ENCODE measurements at regions not wholly inside any gene's neighbourhood (a gene's known extent, or its start where the extent isn't known, plus 50 kb on each side); places are given as distances from the start of the nearest gene placed in this dataset.

DNA sequence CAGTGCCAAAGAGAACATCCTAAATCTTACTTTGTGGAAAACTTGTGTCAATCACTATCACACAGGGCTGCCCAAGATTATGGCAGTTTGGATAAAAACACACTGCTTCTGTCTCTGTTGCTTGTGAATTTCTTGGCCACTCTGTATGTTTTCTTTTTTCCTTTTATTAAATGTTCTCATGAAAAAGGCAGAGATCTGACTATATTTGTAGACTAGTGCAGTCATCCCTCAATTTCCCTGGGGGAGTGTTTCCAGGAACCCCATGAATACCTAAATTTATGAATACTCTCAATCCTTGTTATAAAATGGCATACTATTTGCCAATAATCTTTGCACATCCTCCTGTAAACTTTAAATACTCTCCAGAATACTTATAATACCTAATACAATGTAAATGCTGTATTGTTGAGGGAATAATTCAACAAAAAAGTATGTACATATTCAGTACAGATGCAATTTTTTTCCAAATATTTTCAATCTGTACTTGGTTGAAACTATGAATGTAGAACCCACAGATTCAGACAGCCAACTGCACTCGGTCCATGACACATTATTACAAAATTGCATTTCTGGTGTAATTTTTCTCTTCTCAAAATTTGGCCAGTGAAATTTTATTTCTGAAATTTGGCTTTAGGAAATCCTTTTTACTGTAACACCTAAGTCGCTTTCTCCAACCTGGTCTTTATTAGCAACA, 391.9 kb upstream of the PRR16 start:
- H3K9ac ChIP-seq (ENCODE audit: low read depth in 1 of 2, low read length in 2 of 2), result no peak overlapping the region
- H3K9me3 ChIP-seq (ENCODE audit: control insufficient read depth in 1 of 2, low read length in 2 of 2), result no peaks in the 10 kb centered on the region
- no peaks in the 10 kb centered on the region for H3K4me1 ChIP-seq (ENCODE audit: control insufficient read depth in 1 of 2, insufficient read depth in 2 of 2, low read length in 2 of 2)
- H3K4me3 ChIP-seq (ENCODE audit: low read depth in 1 of 2, low read length in 2 of 2), result no peak overlapping the region
- H3K36me3 ChIP-seq (ENCODE audit: control insufficient read depth in 1 of 2, insufficient read depth in 2 of 2, low read length in 2 of 2), result no peaks in the 10 kb centered on the region
- no peaks in the 10 kb centered on the region for H3K27me3 ChIP-seq (ENCODE audit: control insufficient read depth in 1 of 2, insufficient read depth in 2 of 2, low read length in 2 of 2)
- no peak overlapping the region for H3K27ac ChIP-seq (ENCODE audit: low read depth, low read length)

DNA sequence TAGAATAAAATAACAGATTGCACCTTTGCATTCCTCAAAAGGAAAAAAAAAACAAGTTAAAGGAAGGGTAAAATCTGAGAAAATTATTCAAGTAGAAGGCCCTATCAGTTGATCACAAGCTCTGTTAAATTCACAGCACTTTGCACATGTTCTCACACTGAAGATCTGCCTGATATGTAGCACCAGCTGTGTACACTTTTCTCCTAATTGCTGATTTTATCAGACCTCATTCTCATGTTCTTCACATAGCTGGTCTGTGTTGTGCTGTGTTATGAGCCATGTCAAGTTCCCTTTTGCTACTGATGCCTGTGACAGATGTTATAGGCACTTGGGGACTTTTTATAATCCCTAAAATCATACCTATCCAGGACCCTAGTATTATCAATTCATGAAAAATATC, 390.4 kb upstream of the PRR16 start:
- H3K9me3 ChIP-seq (ENCODE audit: control insufficient read depth in 1 of 2, low read length in 2 of 2), result no peaks in the 10 kb centered on the region
- no peaks in the 10 kb centered on the region for H3K27me3 ChIP-seq (ENCODE audit: control insufficient read depth in 1 of 2, insufficient read depth in 2 of 2, low read length in 2 of 2)
- no peaks in the 10 kb centered on the region for H3K36me3 ChIP-seq (ENCODE audit: control insufficient read depth in 1 of 2, insufficient read depth in 2 of 2, low read length in 2 of 2)
- no peak overlapping the region for H3K4me3 ChIP-seq (ENCODE audit: low read depth in 1 of 2, low read length in 2 of 2)
- H3K9ac ChIP-seq (ENCODE audit: low read depth in 1 of 2, low read length in 2 of 2), result no peak overlapping the region
- no peak overlapping the region for H3K27ac ChIP-seq (ENCODE audit: low read depth, low read length)
- H3K4me1 ChIP-seq (ENCODE audit: control insufficient read depth in 1 of 2, insufficient read depth in 2 of 2, low read length in 2 of 2), result no peaks in the 10 kb centered on the region

- Histone ChIP-seq H3K9ac (ENCODE audit: low read depth in 1 of 2, low read length in 2 of 2) (no peak overlapping the region), H3K36me3 (ENCODE audit: control insufficient read depth in 1 of 2, insufficient read depth in 2 of 2, low read length in 2 of 2) (no peaks in the 10 kb centered on the region), H3K9me3 (ENCODE audit: control insufficient read depth in 1 of 2, low read length in 2 of 2) (no peaks in the 10 kb centered on the region), H3K27ac (ENCODE audit: low read depth, low read length) (no peak overlapping the region), H3K4me1 (ENCODE audit: control insufficient read depth in 1 of 2, insufficient read depth in 2 of 2, low read length in 2 of 2) (no peaks in the 10 kb centered on the region), H3K27me3 (ENCODE audit: control insufficient read depth in 1 of 2, insufficient read depth in 2 of 2, low read length in 2 of 2) (no peaks in the 10 kb centered on the region), H3K4me3 (ENCODE audit: low read depth in 1 of 2, low read length in 2 of 2) (no peak overlapping the region)
Observed at GRCh38 chr5:120080781-120081180, 383.3 kb upstream of the PRR16 start.

DNA sequence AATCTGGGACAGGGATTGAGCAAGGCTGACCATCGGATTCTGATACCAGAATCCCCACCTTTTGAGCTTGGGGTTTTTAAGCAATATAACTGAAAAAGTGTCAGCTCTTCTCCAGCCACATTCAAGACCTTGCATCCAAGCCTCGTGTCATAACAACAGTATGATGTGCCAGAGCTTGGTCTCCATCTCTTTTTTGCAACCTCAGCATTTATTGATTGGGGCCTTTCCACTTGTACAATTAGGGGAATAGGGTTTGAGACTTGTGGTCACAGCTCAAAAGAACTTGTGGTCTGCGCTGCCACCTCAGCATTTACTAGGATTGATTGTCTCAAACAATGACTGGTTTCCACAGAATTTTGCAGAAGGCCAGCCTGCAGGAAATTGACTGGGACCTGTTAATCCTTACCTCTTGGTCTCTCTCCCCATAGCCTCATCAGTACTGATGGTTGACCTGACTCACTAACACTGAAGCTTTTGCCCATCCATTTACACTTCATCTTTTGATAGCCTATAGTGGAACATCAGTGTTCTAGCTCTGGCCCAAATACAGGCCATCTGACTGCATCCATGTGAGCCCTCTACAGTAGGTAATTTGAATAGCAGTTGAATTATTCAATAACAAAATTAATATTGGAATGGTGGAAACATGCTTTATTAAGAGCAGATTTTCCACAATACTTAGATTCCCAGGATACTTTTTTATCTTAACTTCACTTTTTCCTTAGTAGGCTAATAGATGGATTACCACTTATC, 381.6 kb upstream of the PRR16 start:
- Histone ChIP-seq H3K9me3 (ENCODE audit: control insufficient read depth in 1 of 2, low read length in 2 of 2) (no peaks in the 10 kb centered on the region), H3K27ac (ENCODE audit: low read depth, low read length) (no peak overlapping the region), H3K4me1 (ENCODE audit: control insufficient read depth in 1 of 2, insufficient read depth in 2 of 2, low read length in 2 of 2) (no peaks in the 10 kb centered on the region), H3K9ac (ENCODE audit: low read depth in 1 of 2, low read length in 2 of 2) (no peak overlapping the region), H3K36me3 (ENCODE audit: control insufficient read depth in 1 of 2, insufficient read depth in 2 of 2, low read length in 2 of 2) (no peaks in the 10 kb centered on the region), H3K27me3 (ENCODE audit: control insufficient read depth in 1 of 2, insufficient read depth in 2 of 2, low read length in 2 of 2) (no peaks in the 10 kb centered on the region), H3K4me3 (ENCODE audit: low read depth in 1 of 2, low read length in 2 of 2) (no peak overlapping the region)

- no peak overlapping the region for H3K9ac ChIP-seq (ENCODE audit: low read depth in 1 of 2, low read length in 2 of 2)
- H3K36me3 ChIP-seq (ENCODE audit: control insufficient read depth in 1 of 2, insufficient read depth in 2 of 2, low read length in 2 of 2), result no peaks in the 10 kb centered on the region
- H3K9me3 ChIP-seq (ENCODE audit: control insufficient read depth in 1 of 2, low read length in 2 of 2), result no peaks in the 10 kb centered on the region
- H3K27me3 ChIP-seq (ENCODE audit: control insufficient read depth in 1 of 2, insufficient read depth in 2 of 2, low read length in 2 of 2), result no peaks in the 10 kb centered on the region
- no peak overlapping the region for H3K27ac ChIP-seq (ENCODE audit: low read depth, low read length)
- no peak overlapping the region for H3K4me3 ChIP-seq (ENCODE audit: low read depth in 1 of 2, low read length in 2 of 2)
- H3K4me1 ChIP-seq (ENCODE audit: control insufficient read depth in 1 of 2, insufficient read depth in 2 of 2, low read length in 2 of 2), result no peaks in the 10 kb centered on the region
Observed at GRCh38 chr5:120083851-120084542, 380.1 kb upstream of the PRR16 start.

DNA sequence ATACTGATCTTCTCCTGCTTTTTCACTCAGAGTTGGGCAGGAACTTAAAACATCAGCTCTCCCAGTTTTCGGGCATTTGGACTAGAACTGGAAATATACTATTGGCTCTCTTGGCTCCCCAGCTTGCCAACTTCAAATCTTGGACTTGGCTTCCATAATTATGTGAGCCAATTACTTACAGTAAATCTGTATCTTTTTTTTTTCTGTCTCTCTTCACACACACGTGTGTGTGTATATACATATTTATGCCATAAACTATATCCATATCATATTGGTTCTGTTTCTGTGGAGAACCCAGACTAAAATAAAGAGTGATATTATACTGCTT, 379.6 kb upstream of the PRR16 start:
- Histone ChIP-seq H3K36me3 (ENCODE audit: control insufficient read depth in 1 of 2, insufficient read depth in 2 of 2, low read length in 2 of 2) (no peaks in the 10 kb centered on the region), H3K27ac (ENCODE audit: low read depth, low read length) (no peak overlapping the region), H3K9me3 (ENCODE audit: control insufficient read depth in 1 of 2, low read length in 2 of 2) (no peaks in the 10 kb centered on the region), H3K27me3 (ENCODE audit: control insufficient read depth in 1 of 2, insufficient read depth in 2 of 2, low read length in 2 of 2) (no peaks in the 10 kb centered on the region), H3K4me1 (ENCODE audit: control insufficient read depth in 1 of 2, insufficient read depth in 2 of 2, low read length in 2 of 2) (no peaks in the 10 kb centered on the region), H3K4me3 (ENCODE audit: low read depth in 1 of 2, low read length in 2 of 2) (no peak overlapping the region), H3K9ac (ENCODE audit: low read depth in 1 of 2, low read length in 2 of 2) (no peak overlapping the region)

DNA sequence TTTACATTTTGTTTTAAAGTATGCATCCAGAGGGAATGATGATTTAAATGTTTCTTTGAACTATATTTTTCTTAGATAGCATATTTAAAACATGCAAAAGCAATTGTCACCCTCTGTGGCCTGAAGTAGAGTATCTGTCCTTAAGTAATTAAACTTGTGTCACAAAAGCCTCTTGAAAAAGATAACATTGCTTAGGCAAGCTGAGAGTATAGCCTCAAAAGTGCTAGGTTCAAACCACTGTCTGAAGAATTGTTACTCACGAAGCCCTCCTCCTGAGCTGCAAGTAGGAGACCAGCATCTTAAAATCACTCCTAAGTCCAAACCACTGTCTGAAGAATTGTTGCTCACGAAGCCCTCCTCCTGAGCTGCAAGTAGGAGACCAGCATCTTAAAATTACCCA, 378.0 kb upstream of the PRR16 start:
- no peaks in the 10 kb centered on the region for H3K27me3 ChIP-seq (ENCODE audit: control insufficient read depth in 1 of 2, insufficient read depth in 2 of 2, low read length in 2 of 2)
- no peak overlapping the region for H3K27ac ChIP-seq (ENCODE audit: low read depth, low read length)
- H3K9ac ChIP-seq (ENCODE audit: low read depth in 1 of 2, low read length in 2 of 2), result no peak overlapping the region
- H3K4me3 ChIP-seq (ENCODE audit: low read depth in 1 of 2, low read length in 2 of 2), result no peak overlapping the region
- H3K9me3 ChIP-seq (ENCODE audit: control insufficient read depth in 1 of 2, low read length in 2 of 2), result no peaks in the 10 kb centered on the region
- no peaks in the 10 kb centered on the region for H3K36me3 ChIP-seq (ENCODE audit: control insufficient read depth in 1 of 2, insufficient read depth in 2 of 2, low read length in 2 of 2)
- H3K4me1 ChIP-seq (ENCODE audit: control insufficient read depth in 1 of 2, insufficient read depth in 2 of 2, low read length in 2 of 2), result no peaks in the 10 kb centered on the region

DNA sequence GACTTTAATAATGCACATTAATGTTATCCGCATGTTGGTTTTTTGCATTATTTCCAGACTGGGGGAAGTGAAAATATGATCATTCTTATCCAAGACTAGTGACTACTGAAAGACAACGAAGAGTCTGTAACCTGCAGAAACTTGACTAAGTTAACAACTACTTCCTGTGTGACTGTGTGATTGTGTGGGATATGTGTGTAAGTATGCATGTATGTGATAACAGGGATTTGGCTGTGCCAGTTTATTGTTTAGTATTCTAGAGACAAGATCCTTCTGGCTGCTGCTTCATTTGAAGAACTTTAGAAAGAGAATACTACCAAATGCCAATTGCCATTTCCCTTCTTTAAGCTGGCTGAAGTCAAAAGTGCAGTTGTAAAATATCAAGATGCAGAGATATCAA, 375.7 kb upstream of the PRR16 start:
- Histone ChIP-seq H3K9me3 (ENCODE audit: control insufficient read depth in 1 of 2, low read length in 2 of 2) (no peaks in the 10 kb centered on the region), H3K4me3 (ENCODE audit: low read depth in 1 of 2, low read length in 2 of 2) (no peak overlapping the region), H3K27me3 (ENCODE audit: control insufficient read depth in 1 of 2, insufficient read depth in 2 of 2, low read length in 2 of 2) (no peaks in the 10 kb centered on the region), H3K27ac (ENCODE audit: low read depth, low read length) (no peak overlapping the region), H3K9ac (ENCODE audit: low read depth in 1 of 2, low read length in 2 of 2) (no peak overlapping the region), H3K4me1 (ENCODE audit: control insufficient read depth in 1 of 2, insufficient read depth in 2 of 2, low read length in 2 of 2) (no peaks in the 10 kb centered on the region), H3K36me3 (ENCODE audit: control insufficient read depth in 1 of 2, insufficient read depth in 2 of 2, low read length in 2 of 2) (no peaks in the 10 kb centered on the region)

GRCh38 chr5:120088836-120089235, 375.3 kb upstream of the PRR16 start:
- H3K4me1 ChIP-seq (ENCODE audit: control insufficient read depth in 1 of 2, insufficient read depth in 2 of 2, low read length in 2 of 2), result no peaks in the 10 kb centered on the region
- no peaks in the 10 kb centered on the region for H3K27me3 ChIP-seq (ENCODE audit: control insufficient read depth in 1 of 2, insufficient read depth in 2 of 2, low read length in 2 of 2)
- H3K9ac ChIP-seq (ENCODE audit: low read depth in 1 of 2, low read length in 2 of 2), result no peak overlapping the region
- no peak overlapping the region for H3K4me3 ChIP-seq (ENCODE audit: low read depth in 1 of 2, low read length in 2 of 2)
- H3K36me3 ChIP-seq (ENCODE audit: control insufficient read depth in 1 of 2, insufficient read depth in 2 of 2, low read length in 2 of 2), result no peaks in the 10 kb centered on the region
- H3K27ac ChIP-seq (ENCODE audit: low read depth, low read length), result no peak overlapping the region
- no peaks in the 10 kb centered on the region for H3K9me3 ChIP-seq (ENCODE audit: control insufficient read depth in 1 of 2, low read length in 2 of 2)

DNA sequence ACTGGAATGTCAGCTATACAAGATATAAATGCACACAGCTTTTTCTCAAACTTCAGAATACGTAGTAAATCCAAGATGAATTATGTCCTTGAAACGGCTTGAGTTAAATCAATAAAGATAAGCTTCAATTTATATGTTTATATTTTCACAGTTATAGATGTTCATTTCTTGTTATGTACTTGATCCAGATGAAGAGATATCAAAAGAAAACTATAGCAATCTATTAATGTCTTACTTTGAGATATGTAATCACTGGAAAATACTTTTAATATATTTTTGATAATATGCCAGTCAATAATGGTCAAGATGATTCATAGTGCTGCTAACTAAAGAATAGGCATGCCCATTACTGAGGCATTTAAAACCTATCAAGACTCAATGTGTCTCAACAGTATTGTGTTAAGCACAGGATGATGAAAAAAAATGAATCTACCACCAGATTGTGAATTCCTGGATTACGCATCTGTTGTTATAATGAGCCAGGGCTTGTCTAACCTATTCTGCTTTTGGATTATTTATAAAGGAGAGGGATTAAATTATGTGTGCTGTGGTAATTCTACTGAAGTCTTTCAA, 372.6 kb upstream of the PRR16 start:
- Histone ChIP-seq H3K9me3 (ENCODE audit: control insufficient read depth in 1 of 2, low read length in 2 of 2) (no peaks in the 10 kb centered on the region), H3K4me1 (ENCODE audit: control insufficient read depth in 1 of 2, insufficient read depth in 2 of 2, low read length in 2 of 2) (no peaks in the 10 kb centered on the region), H3K27ac (ENCODE audit: low read depth, low read length) (no peak overlapping the region), H3K4me3 (ENCODE audit: low read depth in 1 of 2, low read length in 2 of 2) (no peak overlapping the region), H3K27me3 (ENCODE audit: control insufficient read depth in 1 of 2, insufficient read depth in 2 of 2, low read length in 2 of 2) (no peaks in the 10 kb centered on the region), H3K36me3 (ENCODE audit: control insufficient read depth in 1 of 2, insufficient read depth in 2 of 2, low read length in 2 of 2) (no peaks in the 10 kb centered on the region), H3K9ac (ENCODE audit: low read depth in 1 of 2, low read length in 2 of 2) (no peak overlapping the region)
